Thymus (tissue), 11 donors: ENCODE measurements at regions not wholly inside any gene's neighbourhood (a gene's known extent, or its start where the extent isn't known, plus 50 kb on each side); places are given as distances from the start of the nearest gene placed in this dataset.

ENCODE experiments used
- DNase-seq, 9 donors: peaks; one replicate each; pipeline ENCODE4 v3.0.0-alpha.2; 2013; ENCODE audit warnings: low spot score in 9 of 9, low read depth in 6 of 9, missing footprints in 1 of 9
- H3K27ac ChIP-seq, 2 donors: one replicate each; pipeline ENCODE4 v1.5.1; 2013; ENCODE audit warnings: control low read depth in 1 of 2, low read depth in 1 of 2, low read length in 1 of 2, mild to moderate bottlenecking in 1 of 2, moderate library complexity in 1 of 2
- H3K27me3 ChIP-seq, 2 donors: one replicate each; pipeline ENCODE4 v1.5.1; 2013; ENCODE audit warnings: low read length in 1 of 2; ENCODE audit not compliant: control insufficient read depth in 2 of 2, insufficient read depth in 1 of 2
- H3K36me3 ChIP-seq, 2 donors: one replicate each; pipeline ENCODE4 v1.5.1; 2013; ENCODE audit warnings: low read length in 1 of 2, mild to moderate bottlenecking in 1 of 2, moderate library complexity in 1 of 2; ENCODE audit not compliant: control insufficient read depth in 2 of 2, insufficient read depth in 2 of 2
- H3K4me1 ChIP-seq, 2 donors: one replicate each; pipeline ENCODE4 v1.5.1; 2013; ENCODE audit warnings: low read length in 2 of 2; ENCODE audit not compliant: control insufficient read depth in 2 of 2, insufficient read depth in 2 of 2
- H3K4me3 ChIP-seq, 2 donors: one replicate each; pipeline ENCODE4 v1.5.1; 2013; ENCODE audit warnings: low read length in 2 of 2, control low read depth in 1 of 2, mild to moderate bottlenecking in 1 of 2
- H3K9me3 ChIP-seq, 2 donors: one replicate each; pipeline ENCODE4 v1.5.1; 2013; ENCODE audit warnings: low read length in 1 of 2, mild to moderate bottlenecking in 1 of 2; ENCODE audit not compliant: control insufficient read depth in 2 of 2, insufficient read depth in 1 of 2
- WGBS: extraction: QIAGEN DNeasy Blood & Tissue Kit; methylation state at CpG from one replicate; pipeline ENCODE4 v1.1.7; 2013; 5-methylcytosine and 5-hydroxymethylcytosine counted together
- donor health status: healthy.

DNA sequence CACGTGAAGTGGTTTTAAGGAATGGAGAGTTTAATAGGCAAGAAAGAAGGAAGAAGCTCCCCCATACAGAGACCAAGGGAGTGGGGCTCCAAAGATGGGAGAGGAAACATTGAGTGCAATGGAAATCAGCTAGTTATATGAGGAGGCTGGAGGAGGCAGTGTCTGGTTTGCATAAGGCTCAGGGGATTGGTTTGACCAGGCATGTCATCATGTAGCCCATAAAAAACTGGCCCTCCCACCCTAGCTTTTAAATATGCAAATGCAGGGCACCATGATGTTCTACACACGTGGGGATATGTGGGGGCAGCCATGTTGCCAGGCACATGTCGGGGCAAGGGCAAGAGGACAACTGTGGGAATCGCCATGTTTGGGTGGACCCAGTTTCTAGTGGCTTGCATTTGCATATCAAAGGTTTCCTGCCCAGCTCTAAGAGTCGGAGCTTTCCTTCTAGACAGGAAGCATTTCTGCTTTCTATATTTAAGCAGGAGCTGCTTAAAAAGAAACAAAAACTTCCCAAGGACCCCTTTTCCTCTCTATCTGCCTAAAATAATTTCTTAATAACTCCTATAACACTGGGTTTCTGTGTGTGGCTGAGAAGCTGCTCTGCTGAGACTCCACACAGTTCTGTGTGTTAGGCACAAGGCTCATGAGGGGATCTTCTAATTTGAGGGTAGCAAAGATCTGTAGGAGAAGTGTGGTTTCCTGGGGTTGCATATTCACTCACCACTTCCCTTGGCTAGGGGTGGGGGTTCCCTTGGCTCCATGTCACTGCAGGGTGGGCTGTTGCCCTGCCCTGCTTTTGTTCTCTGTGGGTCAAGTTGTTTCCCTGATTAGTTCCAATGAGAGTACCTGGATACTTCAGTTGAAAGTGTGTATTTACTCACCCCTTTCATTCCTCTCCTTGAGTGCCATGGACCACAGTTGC lies 113.5 kb downstream of the VSIG4 start:
- 21% methylated on average over 5 of the region's 5 CpGs for WGBS
- Histone ChIP-seq H3K27me3 (no peaks in the 10 kb centered on the region), H3K4me3 (no peak overlapping the region), H3K36me3 (no peaks in the 10 kb centered on the region), H3K9me3 (peaks cover 0 to 5% of the 10 kb centered on the region in 2 donors), H3K27ac (peak overlapping the region in 1 of 2 donors; percentile 52), H3K4me1 (peaks cover 4 to 15% of the 10 kb centered on the region in 2 donors)
- peak in 7 of 9 donors; percentile 14 to 68 (median 25) for DNase-seq

DNA sequence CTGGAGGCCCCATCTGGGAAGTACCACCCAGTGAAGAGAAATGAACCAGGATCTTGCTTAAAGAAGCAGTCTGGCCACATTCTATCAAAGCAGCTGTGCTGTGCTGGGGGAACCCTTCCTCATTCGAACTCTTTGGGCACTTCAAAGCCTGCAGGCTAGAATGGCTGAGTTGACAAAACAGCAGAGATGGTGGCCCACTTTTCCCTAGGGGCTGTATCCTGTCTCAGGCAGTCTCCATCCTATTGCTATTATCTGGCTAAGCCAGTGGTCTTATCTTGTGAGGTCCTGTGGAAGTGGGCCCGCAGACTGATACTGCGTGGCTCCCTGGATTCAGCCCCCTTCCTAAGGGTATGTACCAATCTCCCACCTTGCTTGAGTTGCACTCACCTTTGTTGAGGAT lies 114.3 kb downstream of the VSIG4 start:
- no peaks in the 10 kb centered on the region for H3K27me3 ChIP-seq
- peaks cover 0 to 5% of the 10 kb centered on the region in 2 donors for H3K9me3 ChIP-seq
- no peak overlapping the region for H3K4me3 ChIP-seq
- WGBS = 93% methylated on average over 3 of the region's 3 CpGs
- no peak for DNase-seq
- peaks cover 4 to 15% of the 10 kb centered on the region in 2 donors for H3K4me1 ChIP-seq
- H3K36me3 ChIP-seq = no peaks in the 10 kb centered on the region
- no peak overlapping the region for H3K27ac ChIP-seq

DNA sequence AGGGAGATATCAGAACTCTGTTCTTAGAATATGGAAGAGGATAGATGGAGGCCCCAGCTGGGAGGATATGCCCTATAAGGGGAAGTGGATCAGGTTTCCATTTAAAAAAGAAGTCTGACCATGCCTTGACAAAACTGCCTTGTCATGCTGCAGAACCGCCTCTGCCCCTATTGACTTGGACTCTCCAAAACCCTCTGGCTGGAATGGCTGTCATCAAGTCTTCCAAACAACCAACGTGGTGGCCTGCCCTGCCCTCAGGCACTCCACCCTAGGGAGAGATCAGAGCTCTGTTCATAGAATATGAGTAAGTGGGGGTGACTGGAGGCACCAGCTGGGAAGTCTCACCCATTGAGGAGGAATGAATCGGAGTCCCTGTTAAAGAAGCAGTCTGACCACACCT lies 114.9 kb downstream of the VSIG4 start:
- Histone ChIP-seq H3K9me3 (peaks cover 0 to 5% of the 10 kb centered on the region in 2 donors), H3K4me1 (peaks cover 4 to 15% of the 10 kb centered on the region in 2 donors), H3K27me3 (no peaks in the 10 kb centered on the region), H3K4me3 (no peak overlapping the region), H3K27ac (no peak overlapping the region), H3K36me3 (no peaks in the 10 kb centered on the region)
- DNase-seq = no peak
- WGBS = 85% methylated on average over 3 of the region's 3 CpGs

DNA sequence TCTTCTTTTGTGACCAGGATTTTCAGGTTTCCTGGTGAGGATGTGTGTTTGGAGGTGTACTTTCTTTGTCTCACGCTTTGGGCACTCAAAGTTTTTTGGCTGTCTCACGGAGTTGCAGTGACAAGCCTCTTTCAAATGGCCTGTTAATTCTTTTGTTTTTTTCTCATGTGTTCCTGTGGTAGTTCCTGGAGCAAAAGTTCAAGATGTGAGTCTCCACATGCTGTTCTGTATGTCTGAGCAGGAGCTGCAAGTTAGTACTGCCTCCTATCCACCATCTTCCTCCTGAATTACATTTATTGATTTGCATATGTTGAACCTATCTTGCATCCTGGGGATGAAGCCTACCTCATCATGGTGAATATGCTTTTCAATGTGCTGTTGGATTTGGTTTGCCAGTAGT lies 118.5 kb downstream of the VSIG4 start:
- Histone ChIP-seq H3K36me3 (no peaks in the 10 kb centered on the region), H3K4me3 (no peak overlapping the region), H3K4me1 (peaks cover 0 to 10% of the 10 kb centered on the region in 2 donors), H3K9me3 (peaks cover 0 to 5% of the 10 kb centered on the region in 2 donors), H3K27ac (no peak overlapping the region), H3K27me3 (no peaks in the 10 kb centered on the region)
- 85% methylated on average over 2 of the region's 2 CpGs for WGBS
- no peak for DNase-seq

DNA sequence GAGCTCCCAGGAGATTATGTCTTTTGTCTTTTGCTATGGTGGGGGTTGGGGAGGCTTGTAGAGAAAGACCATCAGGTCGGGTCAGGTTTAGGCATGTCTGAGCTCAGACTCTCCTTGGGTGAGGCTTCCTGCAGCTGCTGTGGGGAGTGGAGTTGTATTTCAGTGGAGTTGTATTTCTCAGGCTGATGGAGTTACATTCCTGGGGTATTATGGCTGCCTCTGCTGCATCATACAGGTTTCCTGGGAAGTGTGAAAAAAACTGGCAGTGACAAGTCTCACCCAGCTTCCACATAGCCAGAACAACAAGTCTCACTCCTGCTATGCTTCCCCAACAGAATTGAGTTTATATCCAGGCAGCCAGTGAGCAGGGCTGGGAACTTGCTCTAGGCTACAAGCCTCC lies 119.3 kb downstream of the VSIG4 start:
- DNase-seq = no peak
- Histone ChIP-seq H3K36me3 (no peaks in the 10 kb centered on the region), H3K9me3 (peaks cover 0 to 5% of the 10 kb centered on the region in 2 donors), H3K27me3 (no peaks in the 10 kb centered on the region), H3K27ac (peak overlapping the region; percentile 43 to 64), H3K4me3 (no peak overlapping the region), H3K4me1 (peaks cover 0 to 3% of the 10 kb centered on the region in 2 donors)
- 35% methylated on average over 1 of the region's 1 CpG for WGBS

DNA sequence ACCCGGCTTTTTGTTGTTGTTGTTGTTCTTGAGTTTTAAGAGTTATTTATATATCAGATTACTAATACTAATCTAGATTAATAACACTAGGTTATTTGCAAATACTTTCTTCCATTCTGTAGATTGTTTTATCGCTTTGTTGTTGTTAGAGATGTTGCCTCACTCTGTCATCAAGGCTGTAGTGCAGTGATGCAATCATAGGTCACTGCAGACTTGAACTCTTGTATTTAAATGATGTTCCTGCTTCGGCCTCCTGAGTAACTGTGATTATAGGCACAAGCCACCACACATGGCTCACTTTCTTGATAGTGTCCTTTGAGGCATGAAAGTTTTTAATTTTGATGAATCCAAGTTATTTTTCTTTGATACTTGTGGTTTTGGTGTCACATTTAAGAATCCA lies 129.0 kb downstream of the VSIG4 start:
- Histone ChIP-seq H3K36me3 (no peaks in the 10 kb centered on the region), H3K4me1 (no peaks in the 10 kb centered on the region), H3K4me3 (no peak overlapping the region), H3K9me3 (no peaks in the 10 kb centered on the region), H3K27me3 (no peaks in the 10 kb centered on the region), H3K27ac (no peak overlapping the region)
- WGBS = 93% methylated on average over 3 of the region's 3 CpGs
- DNase-seq = no peak

DNA sequence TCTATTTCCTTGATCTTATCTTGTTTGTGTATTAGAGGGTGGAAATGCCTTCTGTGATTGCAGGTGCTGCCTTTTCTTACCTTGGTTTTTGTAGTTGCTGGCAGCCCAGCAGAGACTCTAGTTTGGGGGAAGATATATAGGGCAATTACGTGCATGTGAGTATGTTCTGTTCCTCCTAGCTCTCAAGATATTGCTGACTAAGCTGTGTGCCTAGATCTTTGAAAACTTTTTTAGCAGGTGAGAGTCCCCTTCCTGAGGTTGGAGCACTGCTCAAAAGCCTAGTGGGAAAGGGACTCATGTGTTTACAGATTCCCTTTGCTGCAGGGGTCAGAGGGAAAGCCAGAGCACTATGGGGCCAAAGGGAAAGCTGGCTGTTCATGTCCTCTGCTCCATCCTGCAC lies 136.1 kb downstream of the VSIG4 start:
- no peak for DNase-seq
- 70% methylated on average over 1 of the region's 1 CpG for WGBS
- Histone ChIP-seq H3K9me3 (no peaks in the 10 kb centered on the region), H3K36me3 (no peaks in the 10 kb centered on the region), H3K27ac (no peak overlapping the region), H3K4me3 (no peak overlapping the region), H3K27me3 (no peaks in the 10 kb centered on the region), H3K4me1 (no peaks in the 10 kb centered on the region)

DNA sequence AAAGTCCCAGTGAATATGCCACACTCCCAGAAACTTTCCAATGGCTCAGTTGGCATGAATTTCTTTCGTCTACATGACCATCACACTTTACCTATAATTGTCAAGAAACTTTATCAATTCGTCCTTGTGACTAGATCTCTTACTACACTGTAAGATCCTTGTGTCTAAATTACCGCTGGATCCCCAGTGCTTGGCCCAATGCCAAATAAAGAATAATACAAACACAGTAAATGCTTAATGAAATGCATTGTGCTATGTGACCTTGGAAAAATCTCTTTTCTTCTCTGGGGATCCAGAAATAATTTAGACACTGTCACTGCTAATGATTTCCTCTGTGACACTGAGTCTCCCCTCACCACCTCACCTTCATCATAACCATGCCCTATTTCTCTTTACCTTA lies 137.9 kb downstream of the VSIG4 start:
- Histone ChIP-seq H3K9me3 (no peaks in the 10 kb centered on the region), H3K27me3 (no peaks in the 10 kb centered on the region), H3K4me1 (no peaks in the 10 kb centered on the region), H3K36me3 (no peaks in the 10 kb centered on the region), H3K27ac (no peak overlapping the region), H3K4me3 (no peak overlapping the region)
- DNase-seq = no peak
- 97% methylated on average over 3 of the region's 3 CpGs for WGBS

DNA sequence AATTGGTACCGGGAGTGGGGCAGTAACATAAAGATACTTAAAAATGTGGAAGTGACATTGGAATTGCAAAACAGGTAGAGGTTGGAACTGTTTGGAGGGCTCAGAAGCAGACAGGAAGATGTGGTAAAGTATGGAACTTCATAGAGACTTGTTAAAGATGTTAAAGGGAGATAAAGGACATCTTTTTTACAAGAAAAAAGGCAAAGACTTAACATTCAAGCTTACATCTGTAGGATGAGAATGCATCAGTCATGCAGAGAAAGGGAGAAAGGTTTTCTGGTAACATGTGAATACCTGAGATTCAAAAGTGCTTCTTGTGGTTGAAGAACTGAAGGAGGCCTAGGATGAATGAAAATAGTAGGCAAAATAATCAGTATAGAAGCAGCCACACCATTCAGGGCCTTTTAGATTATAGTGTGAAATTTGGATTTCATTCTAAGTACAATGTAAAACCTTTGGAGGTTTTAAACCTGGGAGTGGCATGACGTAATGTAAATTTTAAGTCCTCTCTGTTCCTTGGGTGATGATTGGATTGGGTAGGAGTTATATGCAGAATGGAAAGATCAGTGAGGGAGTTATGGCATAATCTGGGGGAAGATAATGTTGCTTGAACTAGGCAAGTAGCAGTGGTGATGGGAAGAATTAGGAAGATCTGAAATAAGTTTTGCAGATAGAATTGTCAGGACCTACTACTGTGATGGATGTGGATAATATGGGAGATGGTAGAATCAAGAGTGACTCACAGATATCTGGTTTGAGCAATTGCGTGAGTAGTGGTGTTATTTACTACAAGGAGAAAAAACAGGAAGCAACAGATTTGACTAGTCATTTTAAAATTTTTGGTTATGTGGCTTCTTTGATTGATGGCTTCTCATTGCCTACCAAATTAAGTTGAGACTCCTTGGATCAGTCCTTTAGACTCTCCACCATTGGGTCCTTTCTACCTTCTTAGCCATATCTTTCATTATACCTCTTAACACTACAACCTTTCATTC lies 138.7 kb downstream of the VSIG4 start:
- WGBS = 89% methylated on average over 3 of the region's 3 CpGs
- no peaks in the 10 kb centered on the region for H3K9me3 ChIP-seq
- H3K36me3 ChIP-seq = no peaks in the 10 kb centered on the region
- H3K4me3 ChIP-seq = no peak overlapping the region
- H3K4me1 ChIP-seq = no peaks in the 10 kb centered on the region
- no peak for DNase-seq
- H3K27me3 ChIP-seq = no peaks in the 10 kb centered on the region
- H3K27ac ChIP-seq = no peak overlapping the region
